Uterus (tissue), 2 donors: ENCODE measurements at regions not wholly inside any gene's neighbourhood (a gene's known extent, or its start where the extent isn't known, plus 50 kb on each side); places are given as distances from the start of the nearest gene placed in this dataset.

Experiments
- POLR2A ChIP-seq, 2 donors: fragments of 450-650 bp; IDR thresholded peaks; one replicate each; pipeline ENCODE4 v1.6.1; 2016; ENCODE audit warnings: antibody characterized with exemption in 2 of 2, mild to moderate bottlenecking in 1 of 2, moderate library complexity in 1 of 2
- TF ChIP-seq, protein P1 (sequence below), 4 experiments: fragments of 200-600 bp in 2 of 4; fragments of 450-650 bp in 2 of 4; sonication (generic) in 2 of 4; IDR thresholded peaks; one replicate each; pipeline ENCODE4 v1.5.1; 2016 to 2019; ENCODE audit warnings: antibody characterized with exemption in 4 of 4, mild to moderate bottlenecking in 2 of 4, moderate library complexity in 1 of 4

DNA sequence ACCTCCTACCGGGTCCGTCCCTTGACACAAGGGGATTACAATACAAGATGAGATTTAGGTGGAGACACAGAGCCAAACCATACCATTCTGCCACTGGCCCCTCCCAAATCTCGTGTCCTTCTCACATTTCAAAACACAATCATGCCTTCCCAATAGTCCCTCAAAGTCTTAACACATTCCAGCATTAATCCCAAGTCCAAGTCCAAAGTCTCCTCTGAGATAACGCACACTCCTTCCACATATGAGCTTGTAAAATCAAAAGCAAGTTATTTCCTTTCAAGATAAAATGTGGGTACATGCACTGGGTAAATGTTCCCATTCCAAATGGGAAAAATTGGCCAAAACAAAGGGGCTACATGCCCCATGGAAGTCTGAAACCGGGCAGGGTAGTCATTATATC, 463.9 kb upstream of the CDH9 start:
- TF ChIP-seq, protein P1, sequence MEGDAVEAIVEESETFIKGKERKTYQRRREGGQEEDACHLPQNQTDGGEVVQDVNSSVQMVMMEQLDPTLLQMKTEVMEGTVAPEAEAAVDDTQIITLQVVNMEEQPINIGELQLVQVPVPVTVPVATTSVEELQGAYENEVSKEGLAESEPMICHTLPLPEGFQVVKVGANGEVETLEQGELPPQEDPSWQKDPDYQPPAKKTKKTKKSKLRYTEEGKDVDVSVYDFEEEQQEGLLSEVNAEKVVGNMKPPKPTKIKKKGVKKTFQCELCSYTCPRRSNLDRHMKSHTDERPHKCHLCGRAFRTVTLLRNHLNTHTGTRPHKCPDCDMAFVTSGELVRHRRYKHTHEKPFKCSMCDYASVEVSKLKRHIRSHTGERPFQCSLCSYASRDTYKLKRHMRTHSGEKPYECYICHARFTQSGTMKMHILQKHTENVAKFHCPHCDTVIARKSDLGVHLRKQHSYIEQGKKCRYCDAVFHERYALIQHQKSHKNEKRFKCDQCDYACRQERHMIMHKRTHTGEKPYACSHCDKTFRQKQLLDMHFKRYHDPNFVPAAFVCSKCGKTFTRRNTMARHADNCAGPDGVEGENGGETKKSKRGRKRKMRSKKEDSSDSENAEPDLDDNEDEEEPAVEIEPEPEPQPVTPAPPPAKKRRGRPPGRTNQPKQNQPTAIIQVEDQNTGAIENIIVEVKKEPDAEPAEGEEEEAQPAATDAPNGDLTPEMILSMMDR (IDR thresholded peaks at IDR 0.05): no peak
- TF ChIP-seq POLR2A (IDR thresholded peaks at IDR 0.05): no peak
